ENCODE measurements at regions not wholly inside any gene's neighbourhood (a gene's known extent, or its start where the extent isn't known, plus 50 kb on each side); places are given as distances from the start of the nearest gene placed in this dataset.
"Not testable (repeated sequence)": the region's sequence is repeated elsewhere in the genome, so short reads cannot be mapped to it uniquely, and the experiment has no call there.

DNA sequence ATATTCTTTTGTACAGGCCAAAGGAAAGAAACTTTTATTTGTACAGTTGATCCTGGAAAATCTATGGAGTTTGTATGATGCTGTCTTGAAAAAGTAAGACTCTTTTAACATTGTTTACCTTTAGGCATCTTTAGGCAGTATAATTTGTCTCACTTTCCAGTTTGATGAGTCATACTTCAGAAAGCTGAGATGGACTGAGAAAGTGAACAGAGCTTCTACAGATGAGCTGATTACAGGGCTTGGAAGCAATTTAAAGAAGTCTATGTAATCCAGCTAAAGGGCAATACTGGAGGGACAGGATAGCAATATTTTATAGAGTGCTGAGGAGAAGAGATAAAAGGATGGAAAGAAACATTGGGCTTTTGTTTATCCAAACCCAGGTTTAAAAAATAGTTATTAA is 123.5 kb upstream of the GOLGA6L4 start:
- Histone ChIP-seq H3K27me3 (ENCODE audit: control insufficient read depth, insufficient read depth, low read length) (no peaks in the 10 kb centered on the region), H3K4me3 (ENCODE audit: low read depth, low read length) (no peak overlapping the region), H3K36me3 (ENCODE audit: control insufficient read depth, insufficient read depth, low read length) (no peaks in the 10 kb centered on the region), H3K9me3 (ENCODE audit: control insufficient read depth in 2 of 2, low read length in 2 of 2) (no peaks in the 10 kb centered on the region), H3K4me1 (ENCODE audit: control insufficient read depth, insufficient read depth, low read length, poor library complexity, severe bottlenecking) (no peaks in the 10 kb centered on the region), H3K27ac (ENCODE audit: insufficient read depth, low read length, poor library complexity, severe bottlenecking) (no peak overlapping the region)
- ATAC-seq (ENCODE audit: low read depth in 2 of 2) (no peak), DNase-seq (no peak)
- H3K27me3 Mint-ChIP-seq: peaks cover 15% of the 10 kb centered on the region
- H3K27ac Mint-ChIP-seq: no peak overlapping the region
- H3K4me1 Mint-ChIP-seq: no peaks in the 10 kb centered on the region
- no peaks in the 10 kb centered on the region for H3K36me3 Mint-ChIP-seq
- peaks cover 0 to 4% (median 0%) of the 10 kb centered on the region in 7 donors for H3K9me3 Mint-ChIP-seq
- H3K4me3 Mint-ChIP-seq: no peak overlapping the region

DNA sequence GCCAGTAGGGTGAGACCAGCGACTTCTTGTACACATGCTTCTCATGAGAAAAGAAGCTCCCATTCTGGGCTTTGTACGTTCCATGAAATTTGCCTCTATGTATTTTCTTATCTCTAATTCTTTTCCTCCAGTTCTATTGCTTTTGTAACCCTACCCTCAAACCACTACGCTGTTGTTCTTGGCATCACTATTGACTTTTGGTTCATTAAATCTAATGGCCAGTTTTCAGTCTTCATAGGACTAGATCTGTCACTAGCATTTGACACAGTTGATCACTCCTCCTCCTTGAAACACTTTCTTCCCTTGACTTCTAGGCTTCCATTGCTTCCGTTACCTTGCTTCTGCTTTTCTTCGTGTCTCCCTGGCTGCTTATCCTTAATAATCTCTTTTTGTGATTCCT is 121.7 kb upstream of the GOLGA6L4 start:
- ATAC-seq (ENCODE audit: low read depth in 2 of 2) (no peak), DNase-seq (no peak)
- Histone ChIP-seq H3K36me3 (ENCODE audit: control insufficient read depth, insufficient read depth, low read length) (no peaks in the 10 kb centered on the region), H3K4me3 (ENCODE audit: low read depth, low read length) (no peak overlapping the region), H3K27me3 (ENCODE audit: control insufficient read depth, insufficient read depth, low read length) (no peaks in the 10 kb centered on the region), H3K4me1 (ENCODE audit: control insufficient read depth, insufficient read depth, low read length, poor library complexity, severe bottlenecking) (no peaks in the 10 kb centered on the region), H3K27ac (ENCODE audit: insufficient read depth, low read length, poor library complexity, severe bottlenecking) (no peak overlapping the region), H3K9me3 (ENCODE audit: control insufficient read depth in 2 of 2, low read length in 2 of 2) (no peaks in the 10 kb centered on the region)
- no peaks in the 10 kb centered on the region for H3K4me1 Mint-ChIP-seq
- no peak overlapping the region for H3K27ac Mint-ChIP-seq
- H3K9me3 Mint-ChIP-seq: peaks cover 0 to 1% (median 0%) of the 10 kb centered on the region in 7 donors
- no peaks in the 10 kb centered on the region for H3K36me3 Mint-ChIP-seq
- peaks cover 15% of the 10 kb centered on the region for H3K27me3 Mint-ChIP-seq
- H3K4me3 Mint-ChIP-seq: peak overlapping the region in 1 of 4 donors; percentile 7

DNA sequence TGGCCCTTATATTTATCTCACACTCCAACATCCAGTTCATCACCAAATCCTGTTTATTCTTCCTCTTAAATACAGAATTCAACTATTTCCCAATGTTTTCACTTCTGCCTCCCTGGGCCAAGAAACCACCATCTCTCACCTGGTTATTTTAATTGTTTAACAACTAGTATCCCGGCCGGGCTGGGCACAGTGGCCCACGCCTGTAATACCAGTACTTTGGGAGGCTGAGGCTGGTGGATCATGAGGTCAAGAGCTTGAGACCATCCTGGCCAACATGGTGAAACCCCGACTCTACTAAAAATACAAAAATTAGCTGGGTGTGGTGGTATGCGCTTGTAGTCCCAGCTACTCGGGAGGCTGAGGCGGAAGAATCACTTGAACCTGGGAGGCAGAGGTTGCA is 120.9 kb upstream of the GOLGA6L4 start:
- DNase-seq; H3K27me3 ChIP-seq (ENCODE audit: control insufficient read depth, insufficient read depth, low read length); H3K36me3 Mint-ChIP-seq; H3K27ac Mint-ChIP-seq; H3K9me3 Mint-ChIP-seq; ATAC-seq (ENCODE audit: low read depth in 2 of 2); H3K4me3 ChIP-seq (ENCODE audit: low read depth, low read length); H3K4me3 Mint-ChIP-seq; H3K36me3 ChIP-seq (ENCODE audit: control insufficient read depth, insufficient read depth, low read length); H3K4me1 Mint-ChIP-seq; H3K9me3 ChIP-seq (ENCODE audit: control insufficient read depth in 2 of 2, low read length in 2 of 2); H3K4me1 ChIP-seq (ENCODE audit: control insufficient read depth, insufficient read depth, low read length, poor library complexity, severe bottlenecking); H3K27ac ChIP-seq (ENCODE audit: insufficient read depth, low read length, poor library complexity, severe bottlenecking): not testable (repeated sequence)
- H3K27me3 Mint-ChIP-seq: peaks cover 10% of the 10 kb centered on the region

DNA sequence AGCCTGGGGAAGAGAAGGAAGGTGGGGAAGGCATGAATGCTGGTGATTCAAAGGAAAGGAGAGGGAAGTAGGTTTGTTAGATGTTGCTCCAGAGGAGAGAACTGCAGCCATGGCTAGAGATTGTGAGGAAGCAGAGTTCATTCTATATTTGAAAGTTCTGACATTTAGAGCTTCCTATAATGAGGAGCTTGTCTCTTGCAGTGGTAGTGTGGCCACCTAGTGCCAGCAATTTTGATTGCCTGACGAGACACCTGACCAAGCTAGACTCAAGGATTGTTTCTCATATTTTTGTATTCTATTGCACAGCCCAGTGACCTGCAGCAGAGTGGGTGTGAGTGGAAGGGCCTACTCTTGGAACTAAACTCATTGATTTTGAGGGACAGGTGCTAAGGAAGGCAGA is 116.2 kb upstream of the GOLGA6L4 start:
- H3K36me3 Mint-ChIP-seq; H3K4me1 Mint-ChIP-seq; H3K36me3 ChIP-seq (ENCODE audit: control insufficient read depth, insufficient read depth, low read length); H3K4me1 ChIP-seq (ENCODE audit: control insufficient read depth, insufficient read depth, low read length, poor library complexity, severe bottlenecking); H3K9me3 Mint-ChIP-seq; H3K27ac ChIP-seq (ENCODE audit: insufficient read depth, low read length, poor library complexity, severe bottlenecking); H3K4me3 ChIP-seq (ENCODE audit: low read depth, low read length); H3K27me3 ChIP-seq (ENCODE audit: control insufficient read depth, insufficient read depth, low read length); H3K4me3 Mint-ChIP-seq; H3K9me3 ChIP-seq (ENCODE audit: control insufficient read depth in 2 of 2, low read length in 2 of 2); ATAC-seq (ENCODE audit: low read depth in 2 of 2); H3K27me3 Mint-ChIP-seq; H3K27ac Mint-ChIP-seq: not testable (repeated sequence)
- DNase-seq: peak in 1 of 3 donors; percentile 26

DNA sequence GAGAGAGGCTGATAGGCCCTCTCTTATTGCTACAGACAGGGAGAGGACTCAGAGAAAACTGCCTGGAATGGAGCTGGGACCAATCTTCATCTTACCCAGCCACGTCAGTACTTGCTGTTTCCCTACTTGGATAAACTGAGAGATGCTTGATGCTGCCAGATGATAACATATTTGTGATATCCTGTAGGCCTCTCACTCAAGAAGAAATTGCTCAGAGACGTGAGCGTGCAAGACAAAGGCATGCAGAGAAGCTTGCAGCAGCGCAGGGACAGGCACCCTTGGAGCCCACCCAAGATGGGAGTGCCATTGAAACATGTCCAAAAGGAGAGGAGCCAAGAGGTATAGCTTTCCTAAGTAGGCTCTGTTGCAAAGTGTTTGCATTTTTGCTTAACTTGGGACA is 114.7 kb upstream of the GOLGA6L4 start:
- H3K27me3 Mint-ChIP-seq; H3K4me3 Mint-ChIP-seq; H3K36me3 ChIP-seq (ENCODE audit: control insufficient read depth, insufficient read depth, low read length); ATAC-seq (ENCODE audit: low read depth in 2 of 2); DNase-seq; H3K27ac Mint-ChIP-seq; H3K4me3 ChIP-seq (ENCODE audit: low read depth, low read length); H3K36me3 Mint-ChIP-seq; H3K9me3 Mint-ChIP-seq; H3K4me1 ChIP-seq (ENCODE audit: control insufficient read depth, insufficient read depth, low read length, poor library complexity, severe bottlenecking); H3K9me3 ChIP-seq (ENCODE audit: control insufficient read depth in 2 of 2, low read length in 2 of 2); H3K4me1 Mint-ChIP-seq; H3K27ac ChIP-seq (ENCODE audit: insufficient read depth, low read length, poor library complexity, severe bottlenecking); H3K27me3 ChIP-seq (ENCODE audit: control insufficient read depth, insufficient read depth, low read length): not testable (repeated sequence)

DNA sequence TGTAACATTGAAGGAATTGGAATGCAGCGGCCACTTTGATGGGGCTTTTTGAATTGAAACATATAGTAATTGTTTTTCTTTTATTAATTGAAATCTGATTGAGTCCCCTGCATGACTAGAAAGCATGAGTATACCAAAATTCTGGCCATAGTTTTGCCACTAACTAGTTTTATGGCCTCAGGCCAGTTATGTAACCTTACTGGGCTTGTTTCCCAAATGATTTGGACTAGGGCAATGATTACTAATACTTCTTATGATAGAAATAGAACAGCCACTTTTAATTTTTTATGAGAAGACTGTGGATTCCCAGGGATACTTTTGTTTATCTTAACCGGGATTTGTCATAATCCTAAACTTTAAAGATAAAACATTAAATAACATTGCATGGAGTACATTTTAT is 106.9 kb upstream of the GOLGA6L4 start:
- H3K27me3 ChIP-seq (ENCODE audit: control insufficient read depth, insufficient read depth, low read length); H3K27ac ChIP-seq (ENCODE audit: insufficient read depth, low read length, poor library complexity, severe bottlenecking); H3K4me3 ChIP-seq (ENCODE audit: low read depth, low read length); DNase-seq; H3K9me3 Mint-ChIP-seq; H3K9me3 ChIP-seq (ENCODE audit: control insufficient read depth in 2 of 2, low read length in 2 of 2); H3K4me1 Mint-ChIP-seq; H3K36me3 ChIP-seq (ENCODE audit: control insufficient read depth, insufficient read depth, low read length); H3K27me3 Mint-ChIP-seq; H3K4me1 ChIP-seq (ENCODE audit: control insufficient read depth, insufficient read depth, low read length, poor library complexity, severe bottlenecking); H3K4me3 Mint-ChIP-seq; H3K36me3 Mint-ChIP-seq; H3K27ac Mint-ChIP-seq; ATAC-seq (ENCODE audit: low read depth in 2 of 2): not testable (repeated sequence)

DNA sequence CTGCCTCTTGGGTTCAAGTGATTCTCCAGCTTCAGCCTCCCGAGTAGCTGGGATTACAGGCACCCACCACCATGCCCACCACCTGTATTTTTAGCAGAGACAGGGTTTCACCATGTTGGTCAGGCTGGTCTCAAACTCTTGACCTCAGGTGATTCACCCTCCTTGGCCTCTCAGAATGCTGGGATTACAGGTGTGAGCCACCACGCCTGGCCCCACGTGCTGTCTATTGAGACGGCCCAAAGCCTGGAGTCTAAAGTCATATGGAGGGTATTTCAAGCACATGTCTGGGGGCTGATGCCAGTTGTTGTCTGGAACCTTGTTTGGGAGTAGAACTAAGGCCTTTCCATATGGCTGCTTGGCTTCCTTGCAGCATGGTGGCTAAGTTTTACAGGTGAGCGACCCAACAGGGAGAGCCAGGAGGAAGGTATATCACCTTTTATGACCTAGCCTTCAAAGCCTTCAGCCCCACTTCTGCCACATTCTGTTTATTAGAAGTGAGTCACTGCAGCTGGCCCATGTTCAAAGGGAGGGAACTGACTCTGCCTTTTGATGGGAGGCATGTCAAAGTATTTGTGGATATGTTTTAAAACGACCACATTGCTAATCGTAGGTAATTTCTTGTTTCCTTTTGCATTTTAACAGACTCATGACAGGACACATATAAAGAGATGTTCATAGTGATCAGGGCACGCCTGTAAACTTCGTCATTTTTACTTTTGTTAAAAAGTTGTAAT is 105.3 kb upstream of the GOLGA6L4 start:
- not testable (repeated sequence) for H3K4me3 ChIP-seq (ENCODE audit: low read depth, low read length); H3K9me3 Mint-ChIP-seq; H3K36me3 Mint-ChIP-seq; H3K9me3 ChIP-seq (ENCODE audit: control insufficient read depth in 2 of 2, low read length in 2 of 2); H3K36me3 ChIP-seq (ENCODE audit: control insufficient read depth, insufficient read depth, low read length); H3K27ac ChIP-seq (ENCODE audit: insufficient read depth, low read length, poor library complexity, severe bottlenecking); H3K27ac Mint-ChIP-seq; H3K4me3 Mint-ChIP-seq; H3K27me3 ChIP-seq (ENCODE audit: control insufficient read depth, insufficient read depth, low read length); H3K27me3 Mint-ChIP-seq; ATAC-seq (ENCODE audit: low read depth in 2 of 2); H3K4me1 ChIP-seq (ENCODE audit: control insufficient read depth, insufficient read depth, low read length, poor library complexity, severe bottlenecking); H3K4me1 Mint-ChIP-seq; DNase-seq

DNA sequence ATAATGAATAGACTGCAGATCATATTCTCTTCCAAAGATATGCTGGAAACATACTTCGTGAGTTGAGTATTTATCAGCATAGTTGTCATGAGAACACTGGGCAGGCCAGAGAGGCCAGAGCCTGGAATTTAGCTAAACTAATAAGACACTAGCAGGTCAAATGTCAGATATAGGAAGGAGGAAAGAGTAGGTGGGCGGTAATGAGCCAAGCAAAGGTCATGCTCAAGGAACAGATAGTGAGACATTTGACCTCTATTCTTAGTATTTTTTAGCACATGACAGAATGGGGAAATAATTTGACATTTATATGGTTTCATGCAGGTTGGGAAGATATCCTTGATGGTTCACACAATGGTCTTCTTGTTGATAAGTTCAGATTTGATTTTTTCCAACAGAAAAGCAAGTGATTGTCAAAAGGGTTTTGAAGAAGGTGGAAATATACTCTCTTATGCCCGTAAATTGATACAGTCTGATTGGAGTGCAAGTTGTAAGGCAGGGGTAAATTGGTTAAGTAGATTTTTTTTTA is 99.6 kb upstream of the GOLGA6L4 start:
- not testable (repeated sequence) for H3K4me1 ChIP-seq (ENCODE audit: control insufficient read depth, insufficient read depth, low read length, poor library complexity, severe bottlenecking); H3K36me3 ChIP-seq (ENCODE audit: control insufficient read depth, insufficient read depth, low read length); H3K27ac ChIP-seq (ENCODE audit: insufficient read depth, low read length, poor library complexity, severe bottlenecking); H3K36me3 Mint-ChIP-seq; DNase-seq; H3K4me3 ChIP-seq (ENCODE audit: low read depth, low read length); H3K4me3 Mint-ChIP-seq; H3K27me3 ChIP-seq (ENCODE audit: control insufficient read depth, insufficient read depth, low read length); H3K9me3 ChIP-seq (ENCODE audit: control insufficient read depth in 2 of 2, low read length in 2 of 2); H3K27ac Mint-ChIP-seq; H3K9me3 Mint-ChIP-seq; H3K4me1 Mint-ChIP-seq; ATAC-seq (ENCODE audit: low read depth in 2 of 2)
- peaks cover 18% of the 10 kb centered on the region for H3K27me3 Mint-ChIP-seq

Measured in CD4-positive, CD25-positive, alpha-beta regulatory T cell (primary cell).